ENCODE measurements at regions not wholly inside any gene's neighbourhood (a gene's known extent, or its start where the extent isn't known, plus 50 kb on each side); places are given as distances from the start of the nearest gene placed in this dataset.

GRCh38 chr16:73978407-73978784 is 318.2 kb upstream of the PSMD7 start:
- TF ChIP-seq TEAD4 (IDR thresholded peaks at IDR 0.05; ENCODE audit: borderline replicate concordance, insufficient read depth) (no peak), CTCF (IDR thresholded peaks at IDR 0.05) (no peak)

Measured in SK-N-SH (cell line).